Neural progenitor cell (in vitro differentiated cells): ENCODE measurements at regions not wholly inside any gene's neighbourhood (a gene's known extent, or its start where the extent isn't known, plus 50 kb on each side); places are given as distances from the start of the nearest gene placed in this dataset.
A peak's percentile ranks its signal among the peaks of the same experiment; 100 is the strongest.

Experiments
- EZH2phosphoT487 ChIP-seq: fragments of 200-600 bp; sonication (generic); IDR thresholded peaks from 2 replicates; pipeline ENCODE4 v1.6.1; 2017; ENCODE audit warnings: antibody characterized with exemption
- TF ChIP-seq, protein P1 (sequence below): fragments of 200-600 bp; sonication (generic); IDR thresholded peaks from 2 replicates; pipeline ENCODE4 v1.5.1; 2017; ENCODE audit warnings: antibody characterized with exemption, mild to moderate bottlenecking

DNA sequence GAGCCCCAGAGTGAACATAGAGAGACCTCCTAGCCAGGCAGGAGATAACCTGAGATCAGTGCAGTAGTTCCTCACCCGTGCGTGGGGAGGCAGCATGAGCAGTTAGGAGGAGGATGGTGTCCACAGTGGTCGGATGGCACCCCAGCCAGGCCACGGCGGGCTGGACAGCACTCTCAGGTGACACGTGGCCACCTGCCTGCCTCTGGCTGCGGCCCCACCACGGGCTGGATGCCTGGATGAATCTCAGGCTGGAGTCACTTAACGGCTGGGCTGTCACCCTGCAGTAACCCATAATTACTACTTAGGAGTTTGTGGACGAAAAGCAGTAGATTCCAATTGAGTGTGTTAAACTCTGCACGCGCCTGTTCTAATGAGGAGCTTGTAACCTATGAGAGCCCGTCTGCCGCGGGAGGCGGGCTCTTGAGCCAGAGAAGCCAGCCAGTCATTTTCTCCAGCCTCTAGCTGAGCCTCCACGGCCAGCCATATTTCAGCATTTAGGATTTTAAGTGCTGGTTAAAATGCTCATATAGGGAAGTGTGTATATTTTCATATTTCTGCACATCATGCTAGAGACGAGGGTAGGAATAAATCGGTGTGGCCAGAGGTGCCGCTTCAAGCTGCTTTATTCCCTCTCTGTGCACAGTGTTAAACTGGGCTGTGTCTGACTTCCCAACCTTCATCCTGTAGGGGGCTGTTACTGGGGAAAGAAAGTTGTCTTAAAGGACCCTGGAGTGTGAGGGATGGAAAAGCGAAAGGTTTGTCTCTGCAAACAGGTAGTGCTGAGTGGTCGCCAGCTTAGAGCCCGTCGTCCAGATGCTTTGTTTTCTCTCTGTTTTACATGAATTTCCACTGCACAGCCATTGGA lies 144.0 kb downstream of the GLI2 start:
- TF ChIP-seq, protein P1, sequence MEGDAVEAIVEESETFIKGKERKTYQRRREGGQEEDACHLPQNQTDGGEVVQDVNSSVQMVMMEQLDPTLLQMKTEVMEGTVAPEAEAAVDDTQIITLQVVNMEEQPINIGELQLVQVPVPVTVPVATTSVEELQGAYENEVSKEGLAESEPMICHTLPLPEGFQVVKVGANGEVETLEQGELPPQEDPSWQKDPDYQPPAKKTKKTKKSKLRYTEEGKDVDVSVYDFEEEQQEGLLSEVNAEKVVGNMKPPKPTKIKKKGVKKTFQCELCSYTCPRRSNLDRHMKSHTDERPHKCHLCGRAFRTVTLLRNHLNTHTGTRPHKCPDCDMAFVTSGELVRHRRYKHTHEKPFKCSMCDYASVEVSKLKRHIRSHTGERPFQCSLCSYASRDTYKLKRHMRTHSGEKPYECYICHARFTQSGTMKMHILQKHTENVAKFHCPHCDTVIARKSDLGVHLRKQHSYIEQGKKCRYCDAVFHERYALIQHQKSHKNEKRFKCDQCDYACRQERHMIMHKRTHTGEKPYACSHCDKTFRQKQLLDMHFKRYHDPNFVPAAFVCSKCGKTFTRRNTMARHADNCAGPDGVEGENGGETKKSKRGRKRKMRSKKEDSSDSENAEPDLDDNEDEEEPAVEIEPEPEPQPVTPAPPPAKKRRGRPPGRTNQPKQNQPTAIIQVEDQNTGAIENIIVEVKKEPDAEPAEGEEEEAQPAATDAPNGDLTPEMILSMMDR, result peak; percentile 27
- no peak for TF ChIP-seq EZH2phosphoT487
